ENCODE measurements at regions not wholly inside any gene's neighbourhood (a gene's known extent, or its start where the extent isn't known, plus 50 kb on each side); places are given as distances from the start of the nearest gene placed in this dataset.

- no peaks in the 10 kb centered on the region for H4K20me1 ChIP-seq (ENCODE audit: insufficient read depth, poor library complexity, severe bottlenecking)
- H2AFZ ChIP-seq = no peak overlapping the region
- DNase-seq (ENCODE audit: low spot score) = no peak
- no peaks in the 10 kb centered on the region for H3K36me3 ChIP-seq (replicated peaks; ENCODE audit: insufficient read depth, low read depth)
- peaks cover 8% of the 10 kb centered on the region for H3K27me3 ChIP-seq
- H3K9me2 ChIP-seq (replicated peaks; ENCODE audit: insufficient read depth) = no peaks in the 10 kb centered on the region
- H3K79me2 ChIP-seq = no peaks in the 10 kb centered on the region
- H3K4me2 ChIP-seq = no peak overlapping the region
- H3K27ac ChIP-seq = no peak overlapping the region
- 93% methylated on average over 1 of the region's 1 CpG for WGBS (ENCODE audit: low lambda C conversion rate, missing lambda C conversion rate)
- no peak overlapping the region for H3K4me3 ChIP-seq
- H3K9me3 ChIP-seq (ENCODE audit: low read depth) = no peaks in the 10 kb centered on the region
- no peak for TF ChIP-seq EZH2phosphoT487 (IDR thresholded peaks at IDR 0.05; ENCODE audit: low read depth, severe bottlenecking, unreplicated experiment)
- TF ChIP-seq CTCF (IDR thresholded peaks at IDR 0.05; ENCODE audit: poor library complexity) = no peak
- TF ChIP-seq EZH2 (IDR thresholded peaks at IDR 0.05; ENCODE audit: borderline replicate concordance) = no peak
- H3K4me1 ChIP-seq (ENCODE audit: insufficient read depth) = no peaks in the 10 kb centered on the region
Observed at GRCh38 chr1:90574692-90575370, 142.3 kb downstream of the BARHL2 start.

GRCh38 chr1:90573736-90574135 is 143.4 kb downstream of the BARHL2 start:
- Histone ChIP-seq H3K4me1 (ENCODE audit: insufficient read depth) (no peaks in the 10 kb centered on the region), H3K79me2 (no peaks in the 10 kb centered on the region), H3K4me2 (no peak overlapping the region), H3K4me3 (no peak overlapping the region), H3K27ac (no peak overlapping the region), H3K27me3 (peaks cover 8% of the 10 kb centered on the region), H3K9me2 (replicated peaks; ENCODE audit: insufficient read depth) (no peaks in the 10 kb centered on the region), H4K20me1 (ENCODE audit: insufficient read depth, poor library complexity, severe bottlenecking) (no peaks in the 10 kb centered on the region), H2AFZ (no peak overlapping the region), H3K36me3 (replicated peaks; ENCODE audit: insufficient read depth, low read depth) (no peaks in the 10 kb centered on the region), H3K9me3 (ENCODE audit: low read depth) (no peaks in the 10 kb centered on the region)
- TF ChIP-seq EZH2 (IDR thresholded peaks at IDR 0.05; ENCODE audit: borderline replicate concordance) = no peak
- no peak for TF ChIP-seq EZH2phosphoT487 (IDR thresholded peaks at IDR 0.05; ENCODE audit: low read depth, severe bottlenecking, unreplicated experiment)
- no peak for TF ChIP-seq CTCF (IDR thresholded peaks at IDR 0.05; ENCODE audit: poor library complexity)
- no peak for DNase-seq (ENCODE audit: low spot score)
- WGBS (ENCODE audit: low lambda C conversion rate, missing lambda C conversion rate) = 90% methylated on average over 3 of the region's 3 CpGs

- Histone ChIP-seq H3K4me1 (ENCODE audit: insufficient read depth) (no peaks in the 10 kb centered on the region), H3K4me3 (no peak overlapping the region), H2AFZ (no peak overlapping the region), H3K9me3 (ENCODE audit: low read depth) (no peaks in the 10 kb centered on the region), H3K27ac (no peak overlapping the region), H3K79me2 (no peaks in the 10 kb centered on the region), H3K9me2 (replicated peaks; ENCODE audit: insufficient read depth) (no peaks in the 10 kb centered on the region), H3K36me3 (replicated peaks; ENCODE audit: insufficient read depth, low read depth) (no peaks in the 10 kb centered on the region), H3K4me2 (no peak overlapping the region), H4K20me1 (ENCODE audit: insufficient read depth, poor library complexity, severe bottlenecking) (no peaks in the 10 kb centered on the region), H3K27me3 (peaks cover 4% of the 10 kb centered on the region)
- TF ChIP-seq EZH2 (IDR thresholded peaks at IDR 0.05; ENCODE audit: borderline replicate concordance) = no peak
- TF ChIP-seq CTCF (IDR thresholded peaks at IDR 0.05; ENCODE audit: poor library complexity) = no peak
- TF ChIP-seq EZH2phosphoT487 (IDR thresholded peaks at IDR 0.05; ENCODE audit: low read depth, severe bottlenecking, unreplicated experiment) = no peak
- DNase-seq (ENCODE audit: low spot score) = no peak
- WGBS (ENCODE audit: low lambda C conversion rate, missing lambda C conversion rate) = 83% methylated on average over 3 of the region's 3 CpGs
Observed at GRCh38 chr1:90572446-90572845, 144.7 kb downstream of the BARHL2 start.
